NCI-H2171 (cell line): ENCODE measurements at regions not wholly inside any gene's neighbourhood (a gene's known extent, or its start where the extent isn't known, plus 50 kb on each side); places are given as distances from the start of the nearest gene placed in this dataset.
"Not testable (repeated sequence)": the region's sequence is repeated elsewhere in the genome, so short reads cannot be mapped to it uniquely, and the experiment has no call there.

ENCODE experiments used
- DNase-seq: peaks from one replicate; lab custom pipeline; 2025; lab: John Stamatoyannopoulos, UW

DNA sequence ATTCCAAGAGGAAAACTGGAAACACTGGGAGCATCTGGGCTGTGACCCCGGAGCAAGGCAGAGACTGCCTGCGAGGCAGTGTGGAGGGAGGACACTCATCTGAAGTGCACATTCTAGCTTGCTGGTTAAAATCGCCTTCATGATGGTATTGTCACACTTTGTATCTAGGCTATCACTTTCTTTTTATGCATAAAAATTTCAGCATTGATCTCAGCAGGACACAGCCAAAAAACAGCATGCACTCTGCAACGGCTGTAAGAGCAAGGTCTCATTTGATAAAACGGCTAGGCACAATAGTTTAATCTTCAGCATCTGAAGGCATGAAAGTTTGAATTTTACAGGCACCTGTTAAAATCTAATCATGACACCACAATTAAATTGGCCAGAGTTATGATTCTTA lies 110.8 kb upstream of the IRX1 start:
- DNase-seq, result no peak

DNA sequence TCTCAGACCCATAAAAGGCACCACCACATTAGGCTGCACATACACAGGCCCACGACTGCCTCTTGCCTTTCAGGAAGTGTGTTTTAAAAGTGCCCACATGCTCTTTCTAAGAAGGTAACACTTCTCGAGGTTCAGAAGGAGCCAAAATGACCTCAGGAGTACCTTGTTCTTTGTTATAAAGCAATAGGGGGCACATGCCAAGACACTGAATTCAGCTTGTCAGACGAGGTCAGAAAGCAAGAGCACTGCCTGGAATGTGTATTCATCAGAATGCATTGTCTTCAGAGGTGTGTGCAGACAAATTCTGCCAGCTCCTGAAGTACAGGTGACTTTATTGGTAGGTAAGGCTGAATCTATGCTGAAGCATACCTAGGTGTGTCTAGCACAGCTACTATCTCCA lies 114.5 kb upstream of the IRX1 start:
- no peak for DNase-seq

DNA sequence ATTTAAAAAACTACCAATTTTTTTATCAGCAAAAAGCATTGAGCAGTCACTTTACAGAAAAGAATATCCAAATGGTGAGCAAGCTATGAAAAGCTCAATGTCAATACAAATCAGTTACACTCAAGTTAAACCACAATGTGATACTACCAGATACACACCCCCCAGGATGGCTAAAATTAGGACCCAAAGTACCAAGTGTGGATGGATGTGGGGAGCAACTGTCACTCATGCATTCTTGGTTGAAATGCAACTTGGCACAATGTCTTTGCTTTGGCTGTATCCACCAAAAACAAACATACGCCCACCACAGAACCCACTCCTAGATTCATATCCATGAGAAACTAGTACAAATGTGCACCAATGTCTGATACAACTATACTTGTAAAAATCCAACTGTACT lies 120.0 kb upstream of the IRX1 start:
- no peak for DNase-seq

DNA sequence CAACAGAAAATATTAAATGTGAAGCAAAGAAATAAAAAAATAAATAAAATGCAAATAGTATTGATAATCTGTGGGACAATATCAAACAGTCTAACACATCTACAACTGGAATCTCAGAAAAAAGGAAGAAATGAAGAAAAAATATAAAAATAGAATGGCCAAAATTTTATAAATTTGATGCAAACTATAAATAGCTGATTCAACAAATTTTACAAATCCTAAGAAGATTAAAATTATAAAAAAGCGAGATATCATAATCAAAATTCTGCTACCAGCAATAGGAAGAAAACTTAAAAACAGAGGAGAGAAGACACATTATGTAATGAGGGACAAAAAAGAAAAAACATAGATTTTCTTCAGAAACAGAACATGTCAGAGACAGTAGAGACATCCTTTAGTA lies 129.2 kb upstream of the IRX1 start:
- no peak for DNase-seq

DNA sequence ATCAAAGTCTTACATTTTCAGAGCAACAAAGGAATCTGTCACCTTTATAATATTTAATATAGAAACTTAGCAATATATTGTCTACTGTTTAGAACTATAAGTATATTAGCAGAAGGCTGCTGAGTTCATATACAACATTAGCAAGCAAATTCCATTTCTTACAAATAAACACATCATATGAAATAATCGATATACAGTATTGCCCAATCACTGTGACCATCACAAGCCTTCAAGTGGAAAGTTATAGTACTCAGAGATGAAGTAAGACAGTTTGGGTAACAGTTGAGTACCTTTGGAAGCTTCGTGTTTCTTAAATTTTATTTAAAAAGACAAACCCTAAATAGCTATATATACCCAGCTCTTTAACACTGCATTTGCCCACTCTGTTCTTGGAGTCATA lies 135.2 kb upstream of the IRX1 start:
- no peak for DNase-seq

DNA sequence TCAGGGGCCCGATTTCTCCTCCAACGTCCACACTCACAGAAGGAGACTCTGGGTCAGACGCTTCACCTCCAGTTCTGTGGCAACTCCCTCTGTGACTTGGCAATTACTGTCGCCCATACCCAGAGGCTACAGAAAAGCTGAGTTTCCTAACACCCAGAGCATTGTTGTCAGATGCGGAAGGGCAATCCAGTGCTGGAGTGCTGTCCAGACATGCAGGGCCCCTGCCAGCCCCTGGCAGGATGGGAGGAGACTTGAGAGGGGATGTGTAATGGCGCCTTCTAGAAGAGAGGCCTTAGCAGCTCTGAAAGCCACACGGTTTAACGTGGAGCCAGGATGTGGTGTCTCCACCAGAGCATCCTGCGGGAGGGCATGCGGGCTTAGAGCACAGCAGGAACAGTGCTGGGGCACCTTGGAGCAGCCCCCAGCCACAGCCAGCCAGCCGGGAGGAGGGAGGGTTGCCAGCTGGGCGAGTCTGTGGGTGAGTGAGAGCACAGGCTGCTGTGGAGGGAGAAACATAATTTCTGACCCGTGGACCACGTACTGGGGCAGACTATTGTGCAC lies 139.4 kb upstream of the IRX1 start:
- DNase-seq, result no peak

DNA sequence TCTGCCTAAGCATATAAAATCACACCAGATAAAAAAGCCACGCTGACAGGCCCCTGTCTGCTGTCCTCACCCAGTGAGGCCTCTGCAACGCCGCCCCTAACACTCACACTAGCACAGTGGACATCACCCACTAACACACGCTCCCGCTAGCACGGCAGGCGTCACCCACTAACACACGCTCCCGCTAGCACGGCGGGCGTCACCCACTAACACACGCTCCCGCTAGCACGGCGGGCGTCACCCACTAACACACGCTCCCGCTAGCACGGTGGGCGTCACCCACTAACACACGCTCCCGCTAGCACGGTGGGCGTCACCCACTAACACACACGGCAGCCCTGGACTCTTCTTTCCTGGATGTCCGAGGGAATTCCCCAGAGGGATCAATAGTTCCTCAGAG lies 141.6 kb upstream of the IRX1 start:
- DNase-seq, result not testable (repeated sequence)

DNA sequence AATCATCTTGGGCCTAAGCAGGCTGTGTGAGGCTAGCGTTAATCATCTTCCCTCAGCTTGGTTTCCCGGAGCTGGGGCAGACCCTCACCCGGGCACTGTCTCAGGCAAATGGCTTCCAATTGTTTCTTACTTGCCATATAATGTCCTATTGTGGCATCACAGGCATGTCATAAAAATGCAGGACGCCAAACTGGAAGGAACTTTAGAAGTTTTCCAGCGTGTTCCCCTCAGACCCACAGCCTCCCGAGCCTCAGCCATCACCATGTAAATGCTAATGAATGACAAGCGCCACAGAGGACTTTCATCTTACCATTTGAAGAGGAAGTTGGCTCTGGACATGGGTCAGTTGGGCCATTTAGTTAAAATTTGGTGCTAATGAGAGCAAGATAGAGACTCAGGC lies 143.0 kb upstream of the IRX1 start:
- DNase-seq, result no peak

DNA sequence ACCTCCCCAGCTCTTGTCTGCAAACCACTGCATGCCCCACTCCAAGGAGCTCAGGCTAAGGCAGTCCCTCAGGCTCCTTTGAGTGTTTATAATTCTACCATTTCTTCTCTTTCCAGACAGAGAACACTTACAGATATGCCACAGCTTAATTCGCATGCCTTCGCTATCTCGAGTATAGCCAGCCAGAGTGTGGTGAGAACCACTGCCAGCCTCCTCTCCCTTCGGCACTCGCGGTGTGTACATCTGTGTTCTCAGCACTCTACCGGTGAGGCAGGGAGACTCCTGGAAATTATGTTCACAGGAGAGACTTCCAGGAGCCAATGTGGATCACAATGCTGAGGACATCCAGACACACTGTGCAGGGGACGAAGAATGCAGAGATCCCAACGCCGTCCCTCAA lies 143.7 kb upstream of the IRX1 start:
- DNase-seq, result no peak

DNA sequence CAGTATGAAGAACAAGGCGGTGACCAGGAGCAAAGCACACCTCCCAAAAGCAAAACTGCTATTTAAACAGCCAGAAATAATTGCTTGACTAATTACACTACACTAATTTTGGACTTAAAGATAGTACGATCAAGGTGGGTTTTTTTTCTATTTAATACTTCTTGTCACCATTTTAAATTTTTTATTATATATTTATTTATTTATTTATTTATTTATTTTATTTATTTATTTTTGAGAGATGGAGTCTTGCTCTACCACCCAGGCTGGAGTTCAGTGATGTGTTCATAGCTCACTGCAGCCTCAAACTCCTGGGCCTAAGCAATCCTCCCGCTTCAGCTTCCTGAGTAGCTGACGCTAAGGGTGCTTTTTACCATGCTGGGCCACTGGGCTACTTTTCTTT lies 146.2 kb upstream of the IRX1 start:
- no peak for DNase-seq

DNA sequence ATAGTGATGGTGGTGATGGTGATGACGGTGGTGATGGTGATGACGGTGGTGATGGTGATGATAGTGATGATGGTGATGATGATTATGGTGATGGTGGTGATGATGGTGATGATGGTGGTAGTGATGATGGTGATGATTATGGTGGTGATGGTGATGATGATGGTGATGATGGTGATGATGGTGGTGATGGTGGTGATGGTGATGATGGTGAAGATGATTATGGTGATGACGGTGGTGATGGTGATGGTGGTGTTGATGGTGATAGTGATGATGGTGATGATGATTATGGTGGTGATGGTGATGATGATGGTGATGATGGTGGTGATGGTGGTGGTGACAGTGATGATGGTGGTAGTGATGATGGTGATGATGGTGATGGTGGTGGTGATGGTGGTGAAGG lies 149.2 kb upstream of the IRX1 start:
- no peak for DNase-seq

DNA sequence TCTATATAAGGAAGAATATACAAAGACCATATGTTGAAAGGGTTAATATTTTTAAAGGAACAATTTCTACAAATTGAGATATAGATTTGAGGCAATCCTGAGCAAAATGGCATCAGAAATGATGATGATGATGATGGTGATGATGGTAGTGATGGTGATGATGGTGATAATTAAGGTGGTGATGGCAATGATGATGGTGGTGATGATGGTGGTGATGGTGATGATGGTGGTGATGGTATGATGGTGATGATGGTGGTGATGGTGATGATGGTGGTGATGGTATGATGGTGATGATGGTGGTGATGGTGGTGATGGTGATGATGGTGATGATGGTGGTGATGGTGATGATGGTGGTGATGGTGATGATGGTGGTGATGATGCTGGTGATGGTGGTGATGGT lies 150.1 kb upstream of the IRX1 start:
- DNase-seq, result not testable (repeated sequence)

DNA sequence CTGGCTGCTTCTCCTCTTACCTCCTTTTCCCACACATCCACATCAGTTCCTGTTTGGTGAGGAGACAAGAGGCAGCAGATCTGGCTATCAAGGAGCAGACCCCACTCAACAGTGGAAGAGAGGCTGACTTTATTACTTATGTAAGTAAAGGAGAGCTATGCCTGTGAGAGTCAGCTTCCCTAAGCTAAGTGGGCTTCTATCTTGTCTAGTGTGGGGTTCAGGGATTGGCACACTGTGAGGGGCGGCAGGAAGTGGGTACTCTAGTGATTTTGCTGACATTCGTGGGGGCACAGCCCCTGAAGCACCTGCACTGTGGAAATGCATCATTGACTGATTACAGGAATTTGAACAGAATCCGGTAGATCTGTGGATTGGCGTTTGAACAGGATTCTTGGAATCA lies 163.5 kb upstream of the IRX1 start:
- DNase-seq, result no peak

DNA sequence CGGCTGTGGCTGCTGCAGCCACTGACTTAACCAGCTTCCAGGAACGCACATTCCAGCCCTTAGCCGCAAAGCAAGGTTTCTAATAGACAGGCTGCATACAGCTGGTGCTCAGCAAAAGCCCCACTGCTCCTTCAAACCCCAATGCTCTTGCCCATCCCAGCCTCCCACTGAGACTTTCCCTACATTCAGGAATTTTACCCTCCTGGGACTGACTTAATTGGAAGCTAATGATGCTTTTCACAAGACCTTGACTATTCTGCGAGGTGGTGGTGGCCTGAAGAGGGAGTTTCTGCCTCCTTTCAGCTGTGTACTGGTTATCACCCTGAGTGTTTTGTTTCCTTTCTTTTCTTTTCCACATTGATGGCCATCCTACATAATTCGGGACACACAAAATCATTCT lies 164.9 kb upstream of the IRX1 start:
- no peak for DNase-seq

DNA sequence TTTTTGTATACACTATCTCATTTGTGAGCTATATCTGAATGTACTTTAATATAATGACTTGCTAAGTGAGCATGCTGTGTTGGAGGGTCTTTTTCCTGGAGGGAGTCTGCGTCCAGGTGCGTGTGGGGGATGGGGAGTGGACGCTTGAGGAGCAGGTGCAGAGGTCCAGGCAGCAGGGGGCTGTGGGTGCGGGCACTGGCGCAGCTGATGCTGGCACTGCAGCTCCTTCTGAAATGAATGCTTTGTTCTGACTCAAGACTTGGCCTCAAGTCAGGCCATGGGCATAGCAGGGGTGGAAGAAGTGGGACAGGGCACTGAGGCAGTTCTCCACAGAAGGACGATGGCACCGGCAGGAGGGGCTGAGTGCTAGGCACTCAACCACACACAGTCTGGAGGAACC lies 165.7 kb upstream of the IRX1 start:
- DNase-seq, result no peak

DNA sequence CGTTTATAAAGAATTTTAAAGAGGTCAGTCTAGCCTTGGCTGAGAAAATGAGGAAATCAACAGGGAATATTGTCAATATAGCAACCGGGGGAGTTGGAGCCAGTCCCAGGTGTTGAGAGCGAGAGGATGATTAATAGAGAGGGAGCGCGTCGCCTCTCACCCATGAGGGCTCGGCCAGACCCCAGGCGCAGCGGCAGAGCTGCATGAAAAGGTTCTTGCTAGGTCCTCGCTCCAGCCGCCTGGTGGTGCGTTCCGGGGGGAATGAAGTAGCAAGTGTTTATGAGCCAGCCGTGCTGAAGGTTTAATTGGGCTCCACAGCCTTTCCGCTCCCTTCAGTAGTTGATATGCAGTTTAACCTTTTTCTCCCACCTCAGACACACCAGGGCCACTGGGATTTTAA lies 167.3 kb upstream of the IRX1 start:
- peak; percentile 94 for DNase-seq

DNA sequence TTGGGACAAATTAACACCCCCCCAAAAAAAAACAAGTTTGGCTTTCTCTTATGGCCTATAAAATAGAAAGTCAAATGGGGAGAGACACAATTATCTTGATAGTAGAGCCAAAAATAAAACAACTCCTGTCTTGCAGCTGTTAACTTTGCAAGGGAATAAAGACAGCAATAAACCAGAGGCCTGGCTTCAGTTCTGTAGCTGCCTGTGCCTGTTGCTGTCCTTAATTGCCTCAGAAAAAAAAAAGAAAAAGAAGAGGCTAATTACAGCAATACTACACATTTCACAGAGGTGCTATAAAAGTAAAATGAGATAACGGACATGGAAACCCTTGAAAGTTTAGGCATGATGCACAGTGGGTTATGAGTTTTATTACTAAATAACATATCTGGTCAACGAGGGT lies 170.7 kb upstream of the IRX1 start:
- DNase-seq, result no peak

DNA sequence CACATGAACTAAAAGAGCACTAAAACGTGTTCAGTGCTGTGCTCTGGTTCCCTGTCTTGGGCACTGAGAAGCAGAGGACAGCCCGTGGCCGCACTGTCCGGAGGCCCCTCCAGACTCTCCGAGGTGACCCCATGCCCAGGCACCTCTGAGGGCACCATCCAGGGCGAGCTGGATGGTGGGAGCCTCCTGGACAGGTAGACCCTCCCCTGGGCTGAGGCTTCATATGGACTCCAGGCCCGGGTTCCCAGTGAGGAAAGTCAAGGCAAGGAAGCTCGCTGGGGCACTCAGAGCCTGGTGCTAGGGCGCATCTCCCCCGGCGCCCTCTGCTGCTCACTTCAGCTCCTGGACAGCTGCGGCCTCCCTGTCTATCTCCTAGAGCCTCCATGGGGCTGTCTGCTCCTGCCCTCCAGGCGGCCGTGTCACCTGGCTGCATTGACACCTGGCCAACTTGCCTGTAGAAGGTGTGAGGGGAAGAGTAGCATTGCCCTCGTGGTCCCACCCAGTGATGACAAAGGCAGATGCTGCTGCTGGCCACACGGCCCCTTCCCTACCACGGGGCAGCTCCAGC lies 178.2 kb upstream of the IRX1 start:
- no peak for DNase-seq

DNA sequence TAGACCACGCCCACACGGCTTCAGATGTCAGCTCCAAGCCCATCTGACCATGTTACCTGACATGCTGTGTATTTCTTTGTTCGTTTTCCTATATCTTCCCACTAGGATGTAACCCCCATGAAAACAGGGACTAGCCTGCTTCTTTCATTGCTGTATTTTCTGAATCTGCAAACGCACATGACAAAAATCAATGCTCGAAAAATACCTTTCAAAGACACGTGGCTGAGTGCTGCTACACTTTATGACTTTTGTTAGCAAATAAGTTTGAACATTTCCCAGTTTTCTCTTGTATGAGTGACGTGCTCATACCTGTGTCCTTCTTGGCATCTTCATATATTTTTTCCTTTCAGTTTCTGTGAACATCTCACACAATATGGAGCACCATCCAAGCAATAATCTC lies 181.3 kb upstream of the IRX1 start:
- DNase-seq, result no peak

DNA sequence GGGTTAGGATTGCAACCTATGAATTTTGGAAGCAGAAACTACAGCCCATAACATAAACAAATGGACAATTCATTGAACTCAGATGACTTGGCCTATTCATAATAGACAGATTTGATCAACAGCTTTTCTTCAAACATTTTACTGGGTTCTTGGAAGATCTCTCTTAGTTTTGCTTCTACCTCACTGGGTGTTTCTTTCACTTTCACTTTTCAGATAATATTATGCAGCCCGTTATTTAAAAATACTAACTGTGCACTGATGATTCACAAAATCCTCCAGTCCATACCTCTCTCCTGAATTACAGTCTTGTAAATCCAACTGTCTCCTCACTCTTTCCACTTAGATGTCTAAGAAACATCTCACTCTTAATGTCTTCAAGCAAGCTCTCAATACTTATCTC lies 183.5 kb upstream of the IRX1 start:
- DNase-seq, result no peak

DNA sequence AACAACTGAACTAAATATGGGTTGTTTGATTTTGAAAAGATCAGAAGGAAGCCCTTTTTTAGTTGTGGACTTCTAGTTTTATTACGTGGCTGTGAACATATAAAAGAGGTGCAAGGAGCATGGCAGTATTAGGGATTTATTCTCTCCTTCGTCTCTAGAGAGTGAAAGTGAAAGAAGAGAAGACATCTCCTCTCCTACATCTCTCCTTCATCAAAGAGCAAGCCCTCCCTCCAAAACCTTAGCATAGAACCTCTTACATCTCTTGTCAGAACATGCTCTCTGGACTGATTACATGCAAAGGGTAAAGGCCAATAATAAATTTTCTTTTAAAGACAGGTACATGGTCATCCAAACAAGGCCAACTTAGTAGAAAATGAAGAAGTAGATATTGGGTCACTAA lies 184.3 kb upstream of the IRX1 start:
- DNase-seq, result no peak

DNA sequence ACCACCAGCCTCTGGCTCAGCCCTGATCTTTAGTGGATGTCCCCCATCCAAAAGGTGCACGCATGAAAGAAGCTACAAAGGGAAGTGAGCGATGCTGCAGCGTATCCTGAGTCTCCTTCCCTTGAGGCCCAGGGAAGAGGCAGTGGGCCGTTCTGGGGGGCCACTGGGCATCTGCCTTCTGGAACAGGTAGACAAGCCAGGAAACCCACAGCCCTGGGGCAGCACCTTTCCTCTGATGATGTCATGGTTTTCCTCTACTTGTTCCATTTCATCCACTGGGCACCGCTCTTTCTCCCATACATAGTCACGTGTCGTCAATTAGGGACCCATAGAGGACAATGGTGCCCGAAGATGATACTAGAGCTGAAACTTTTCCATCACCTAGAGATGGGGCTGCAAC lies 194.0 kb upstream of the IRX1 start:
- DNase-seq, result no peak

DNA sequence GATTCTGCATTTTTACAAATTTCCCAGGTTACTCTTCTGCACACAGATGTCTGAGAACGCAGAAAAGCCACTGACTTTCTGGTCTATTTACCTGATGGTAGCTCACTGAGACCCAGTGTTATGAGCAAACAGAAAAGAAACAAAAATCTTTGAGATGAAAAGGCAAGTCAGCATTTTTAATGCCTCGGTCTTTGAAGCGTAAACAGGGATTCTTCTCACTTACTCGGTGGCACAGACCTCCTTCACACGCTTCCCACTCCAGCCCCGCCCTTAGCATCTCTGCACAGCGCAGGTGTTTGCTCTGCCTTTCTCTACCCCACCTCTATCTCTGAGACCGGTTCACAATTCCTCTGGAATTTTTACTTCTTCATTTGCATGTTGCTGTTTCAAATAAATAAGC lies 195.0 kb upstream of the IRX1 start:
- DNase-seq, result no peak

DNA sequence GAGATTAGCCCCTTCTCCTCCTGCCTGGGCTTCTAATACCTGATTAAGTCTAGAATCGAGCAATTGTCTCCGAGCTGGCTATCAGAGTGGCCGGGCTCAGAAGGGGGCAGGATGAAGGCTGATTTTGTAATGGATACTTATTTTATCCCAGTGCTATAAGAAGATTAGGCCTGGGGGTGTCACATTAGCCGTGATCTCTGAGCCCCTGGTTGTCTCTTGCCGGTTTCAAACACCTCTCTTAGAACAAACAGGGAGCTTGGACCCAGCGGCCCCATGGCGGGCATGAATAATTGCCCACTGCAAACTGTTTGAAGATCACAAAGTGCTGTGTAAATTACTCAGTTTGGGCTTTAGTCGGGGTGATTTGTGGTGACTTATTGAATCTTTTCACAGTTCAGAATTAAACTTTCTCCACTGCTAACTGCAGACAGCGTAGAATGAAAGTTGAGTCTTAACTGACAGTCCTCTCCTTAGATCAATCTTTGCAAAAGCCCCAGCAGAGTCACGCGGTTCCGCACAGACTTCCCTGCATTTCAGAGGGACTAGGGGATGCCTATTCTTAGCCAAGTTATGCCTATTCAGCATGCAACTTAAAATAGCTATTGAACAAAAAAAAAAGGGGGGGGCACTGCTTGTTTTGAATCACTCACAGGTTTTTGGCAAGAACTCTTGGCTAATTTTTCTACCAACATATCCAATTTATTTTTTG lies 200.6 kb upstream of the IRX1 start:
- DNase-seq, result peak; percentile 4
